Stomach (tissue), 8 donors: ENCODE measurements at regions not wholly inside any gene's neighbourhood (a gene's known extent, or its start where the extent isn't known, plus 50 kb on each side); places are given as distances from the start of the nearest gene placed in this dataset.
A peak's percentile ranks its signal among the peaks of the same experiment; 100 is the strongest.

Experiments
- DNase-seq, 2 donors: peaks; one replicate each; pipeline versions ENCODE4 v3.0.0 to v3.0.0-alpha.2; 2013 to 2019
- H3K27ac ChIP-seq, 5 donors: fragments of 200-600 bp in 4 of 5; sonication (generic) in 4 of 5; one replicate each; pipeline ENCODE4 v1.5.1; 2013 to 2019; ENCODE audit warnings: mild to moderate bottlenecking in 1 of 5, moderate library complexity in 1 of 5
- H3K27me3 ChIP-seq, 3 donors: fragments of 200-600 bp; sonication (generic); one replicate each; pipeline ENCODE4 v1.5.1; 2017 to 2019; ENCODE audit warnings: mixed run types in 1 of 3
- H3K36me3 ChIP-seq, 4 donors: fragments of 200-600 bp; sonication (generic); 1 replicate in 3 of 4; 2 replicates in 1 of 4; pipeline ENCODE4 v1.5.1; 2016 to 2019
- H3K4me1 ChIP-seq, 4 donors: fragments of 200-600 bp; sonication (generic); one replicate each; pipeline ENCODE4 v1.5.1; 2016 to 2019
- H3K4me3 ChIP-seq, 4 donors: fragments of 200-600 bp; sonication (generic) in 3 of 4; one replicate each; pipeline ENCODE4 v1.5.1; 2016 to 2019; ENCODE audit warnings: mild to moderate bottlenecking in 1 of 4
- H3K9me3 ChIP-seq, 4 donors: fragments of 200-600 bp; sonication (generic); one replicate each; pipeline ENCODE4 v1.5.1; 2016 to 2019
- EP300 ChIP-seq: sonication (generic); formaldehyde crosslinking; IDR thresholded peaks from one replicate; pipeline ENCODE4 v1.6.1; 2017; ENCODE audit warnings: antibody characterized with exemption
- POLR2A ChIP-seq, 4 donors: fragments of 450-650 bp; IDR thresholded peaks; one replicate each; pipeline ENCODE4 v1.6.1; 2016; ENCODE audit warnings: antibody characterized with exemption in 4 of 4, control low read depth in 2 of 4, mild to moderate bottlenecking in 1 of 4, moderate library complexity in 1 of 4
- POLR2AphosphoS5 ChIP-seq, 3 donors: sonication (generic); formaldehyde crosslinking; IDR thresholded peaks; one replicate each; pipeline ENCODE4 v1.6.1; 2016; ENCODE audit warnings: antibody characterized with exemption in 3 of 3
- WGBS, 5 donors: extraction: QIAGEN DNeasy Blood & Tissue Kit in 3 of 5; methylation state at CpG; one replicate each; pipeline versions ENCODE4 v1.1.5 to v1.1.7; 2013 to 2018; 5-methylcytosine and 5-hydroxymethylcytosine counted together
- intact Hi-C: fragments of 100-400 bp; cut with DNase I; formaldehyde crosslinking; loops from one replicate; pipeline ENCODE4 v1.15.1; 2023; ENCODE audit warnings: low total_unique reads
- TF ChIP-seq, protein P1 (sequence below), 7 experiments: fragments of 450-650 bp in 4 of 7; fragments of 200-600 bp in 3 of 7; sonication (generic) in 3 of 7; IDR thresholded peaks; one replicate each; pipeline ENCODE4 v1.5.1; 2016 to 2019; ENCODE audit warnings: antibody characterized with exemption in 7 of 7, control low read depth in 2 of 7, mild to moderate bottlenecking in 1 of 7
- donor health status: healthy with polysubstance abuse.
- donor health status: Bipolar disorder and iron deficiency.
- donor health status: healthy.

DNA sequence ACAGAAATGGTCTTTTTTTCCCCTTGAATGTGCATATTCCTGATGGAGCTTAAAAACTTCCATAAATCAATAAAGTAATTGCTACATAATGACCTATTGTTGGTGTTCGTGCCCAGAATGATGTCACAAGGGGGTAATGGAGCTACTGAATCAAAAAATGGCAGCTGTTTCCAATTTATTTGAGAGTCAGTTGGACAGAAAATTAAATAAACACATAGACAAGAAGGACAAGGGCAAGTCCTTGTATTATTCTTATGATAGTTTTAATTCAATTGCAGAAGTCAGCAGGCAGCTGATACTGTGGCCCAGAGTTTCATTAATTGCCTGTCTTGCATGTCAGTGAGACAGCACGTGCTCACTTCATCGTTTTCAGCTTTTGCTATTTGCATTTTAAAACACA, 473.5 kb downstream of the ETNK1 start:
- WGBS, 5 donors, result 36 to 48% (median 42%) methylated on average over 3 of the region's 3 CpGs
- intact Hi-C loops, result no loop called here

DNA sequence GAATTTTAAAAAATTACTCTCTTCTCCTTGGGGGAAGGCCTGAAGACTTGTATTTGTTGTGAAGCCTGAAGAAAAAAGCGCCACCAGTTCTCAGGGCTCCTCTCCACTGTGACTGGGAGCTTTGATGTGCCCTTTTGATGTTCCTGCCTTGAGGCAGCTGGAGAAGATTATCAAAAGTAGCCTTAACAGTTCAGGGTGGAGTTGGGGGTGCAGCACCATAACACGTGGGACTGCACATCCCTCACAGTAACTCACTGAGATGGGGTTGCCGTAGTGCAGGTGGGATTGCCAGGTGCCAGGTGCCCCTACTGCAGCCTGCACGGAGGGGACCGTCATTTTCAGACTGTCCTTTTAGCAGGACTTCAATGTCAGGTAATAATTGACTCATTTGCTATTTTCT, 474.1 kb downstream of the ETNK1 start:
- no peaks in the 10 kb centered on the region for H3K9me3 ChIP-seq
- intact Hi-C loops, result no loop called here
- 55 to 63% (median 61%) methylated on average over 5 of the region's 5 CpGs for WGBS, 5 donors

More for the DNA sequence above, 473.5 kb downstream of the ETNK1 start:
- peak in 1 of 2 donors; percentile 33 for DNase-seq
- H3K27ac ChIP-seq, result no peak overlapping the region
- no peak overlapping the region for H3K4me3 ChIP-seq
- TF ChIP-seq POLR2A (IDR thresholded peaks at IDR 0.05) (no peak), POLR2AphosphoS5 (IDR thresholded peaks at IDR 0.05) (no peak), EP300 (no peak)
- TF ChIP-seq, protein P1, sequence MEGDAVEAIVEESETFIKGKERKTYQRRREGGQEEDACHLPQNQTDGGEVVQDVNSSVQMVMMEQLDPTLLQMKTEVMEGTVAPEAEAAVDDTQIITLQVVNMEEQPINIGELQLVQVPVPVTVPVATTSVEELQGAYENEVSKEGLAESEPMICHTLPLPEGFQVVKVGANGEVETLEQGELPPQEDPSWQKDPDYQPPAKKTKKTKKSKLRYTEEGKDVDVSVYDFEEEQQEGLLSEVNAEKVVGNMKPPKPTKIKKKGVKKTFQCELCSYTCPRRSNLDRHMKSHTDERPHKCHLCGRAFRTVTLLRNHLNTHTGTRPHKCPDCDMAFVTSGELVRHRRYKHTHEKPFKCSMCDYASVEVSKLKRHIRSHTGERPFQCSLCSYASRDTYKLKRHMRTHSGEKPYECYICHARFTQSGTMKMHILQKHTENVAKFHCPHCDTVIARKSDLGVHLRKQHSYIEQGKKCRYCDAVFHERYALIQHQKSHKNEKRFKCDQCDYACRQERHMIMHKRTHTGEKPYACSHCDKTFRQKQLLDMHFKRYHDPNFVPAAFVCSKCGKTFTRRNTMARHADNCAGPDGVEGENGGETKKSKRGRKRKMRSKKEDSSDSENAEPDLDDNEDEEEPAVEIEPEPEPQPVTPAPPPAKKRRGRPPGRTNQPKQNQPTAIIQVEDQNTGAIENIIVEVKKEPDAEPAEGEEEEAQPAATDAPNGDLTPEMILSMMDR (IDR thresholded peaks at IDR 0.05), result no peak
- H3K9me3 ChIP-seq, result no peaks in the 10 kb centered on the region
- no peaks in the 10 kb centered on the region for H3K27me3 ChIP-seq
- no peaks in the 10 kb centered on the region for H3K4me1 ChIP-seq
- H3K36me3 ChIP-seq, result no peaks in the 10 kb centered on the region

DNA sequence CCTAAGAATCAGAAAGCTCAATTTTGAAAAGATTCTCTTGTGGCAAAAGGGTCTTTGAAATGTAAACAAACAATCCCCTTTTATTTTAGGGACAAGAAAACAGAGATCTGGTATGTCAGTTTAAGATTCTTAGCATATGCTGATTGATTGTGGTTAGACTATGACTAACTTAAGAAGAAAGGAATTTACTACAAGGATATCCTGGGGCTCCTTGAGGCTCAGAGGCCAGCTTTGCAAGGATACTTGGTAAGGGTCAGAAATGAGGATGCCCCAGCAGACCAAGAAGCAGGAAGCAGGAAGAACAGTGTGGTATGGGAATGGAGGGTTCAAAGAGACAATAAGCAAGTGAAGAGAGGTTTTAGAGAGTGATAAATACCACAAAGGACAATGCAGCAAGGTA, 474.6 kb downstream of the ETNK1 start:
- Histone ChIP-seq H3K4me3 (no peak overlapping the region), H3K27ac (no peak overlapping the region), H3K9me3 (no peaks in the 10 kb centered on the region), H3K36me3 (no peaks in the 10 kb centered on the region), H3K4me1 (no peaks in the 10 kb centered on the region), H3K27me3 (no peaks in the 10 kb centered on the region)
- DNase-seq, result no peak
- TF ChIP-seq, protein P1 (IDR thresholded peaks at IDR 0.05), result no peak
- no peak for TF ChIP-seq POLR2AphosphoS5 (IDR thresholded peaks at IDR 0.05)
- TF ChIP-seq EP300, result no peak
- TF ChIP-seq POLR2A (IDR thresholded peaks at IDR 0.05), result no peak
- intact Hi-C loops, result no loop called here

More for the DNA sequence above, 474.1 kb downstream of the ETNK1 start:
- DNase-seq, result no peak
- Histone ChIP-seq H3K36me3 (no peaks in the 10 kb centered on the region), H3K27ac (no peak overlapping the region), H3K4me1 (no peaks in the 10 kb centered on the region), H3K27me3 (no peaks in the 10 kb centered on the region), H3K4me3 (no peak overlapping the region)
- TF ChIP-seq EP300 (no peak), POLR2AphosphoS5 (IDR thresholded peaks at IDR 0.05) (no peak), POLR2A (IDR thresholded peaks at IDR 0.05) (no peak)
- TF ChIP-seq, protein P1 (IDR thresholded peaks at IDR 0.05), result no peak

DNA sequence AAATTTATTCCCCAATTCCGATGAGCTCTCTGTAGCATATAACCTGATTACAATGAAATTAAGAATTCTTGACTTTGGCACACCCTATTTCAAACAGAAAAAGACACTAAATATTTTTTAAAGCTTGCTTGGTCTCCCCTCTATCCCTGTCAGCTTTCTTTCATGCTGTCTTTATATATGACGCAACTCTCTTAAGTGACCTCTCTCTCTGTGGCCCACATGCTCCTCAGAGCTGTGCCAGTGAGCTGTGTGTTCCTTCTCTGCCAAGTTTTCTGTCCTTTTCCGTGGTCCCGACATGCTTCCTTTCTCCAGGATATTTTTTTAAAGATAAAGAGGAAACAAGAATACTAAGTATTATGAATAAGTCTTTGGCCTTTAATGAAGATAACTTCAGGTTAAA, 484.0 kb downstream of the ETNK1 start:
- Histone ChIP-seq H3K9me3 (no peaks in the 10 kb centered on the region), H3K4me1 (no peaks in the 10 kb centered on the region), H3K4me3 (no peak overlapping the region), H3K36me3 (no peaks in the 10 kb centered on the region), H3K27me3 (no peaks in the 10 kb centered on the region), H3K27ac (no peak overlapping the region)
- WGBS, 5 donors, result 61 to 72% (median 67%) methylated on average over 4 of the region's 4 CpGs
- intact Hi-C loops, result no loop called here
- TF ChIP-seq POLR2A (IDR thresholded peaks at IDR 0.05) (no peak), EP300 (no peak), POLR2AphosphoS5 (IDR thresholded peaks at IDR 0.05) (no peak)
- TF ChIP-seq, protein P1 (IDR thresholded peaks at IDR 0.05), result no peak
- no peak for DNase-seq
